ENCODE measurements at regions not wholly inside any gene's neighbourhood (a gene's known extent, or its start where the extent isn't known, plus 50 kb on each side); places are given as distances from the start of the nearest gene placed in this dataset.

DNA sequence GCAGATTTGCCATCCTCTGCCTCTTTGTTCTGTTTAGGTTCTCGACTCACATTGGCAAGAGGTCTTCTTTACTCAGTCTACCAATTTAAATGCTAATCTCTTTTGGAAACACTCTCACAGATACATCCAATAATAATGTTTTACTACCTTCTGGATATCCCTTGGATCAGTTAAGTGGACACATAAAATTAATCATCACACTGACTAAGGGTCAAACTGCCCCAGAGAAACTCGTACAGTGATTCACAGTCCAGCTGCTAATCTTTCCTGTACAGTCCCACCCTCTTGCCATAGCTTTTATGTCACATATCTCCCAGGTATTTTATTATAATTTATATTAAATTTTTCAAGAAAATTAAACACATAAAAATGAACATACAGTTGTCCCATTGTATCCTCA, 360.8 kb upstream of the RGMA start:
- intact Hi-C loops (cut with DNase I; ENCODE audit: low total_unique reads) = no loop called here
- no peak for TF ChIP-seq POLR2AphosphoS5 (IDR thresholded peaks at IDR 0.05)
- TF ChIP-seq, protein P1, sequence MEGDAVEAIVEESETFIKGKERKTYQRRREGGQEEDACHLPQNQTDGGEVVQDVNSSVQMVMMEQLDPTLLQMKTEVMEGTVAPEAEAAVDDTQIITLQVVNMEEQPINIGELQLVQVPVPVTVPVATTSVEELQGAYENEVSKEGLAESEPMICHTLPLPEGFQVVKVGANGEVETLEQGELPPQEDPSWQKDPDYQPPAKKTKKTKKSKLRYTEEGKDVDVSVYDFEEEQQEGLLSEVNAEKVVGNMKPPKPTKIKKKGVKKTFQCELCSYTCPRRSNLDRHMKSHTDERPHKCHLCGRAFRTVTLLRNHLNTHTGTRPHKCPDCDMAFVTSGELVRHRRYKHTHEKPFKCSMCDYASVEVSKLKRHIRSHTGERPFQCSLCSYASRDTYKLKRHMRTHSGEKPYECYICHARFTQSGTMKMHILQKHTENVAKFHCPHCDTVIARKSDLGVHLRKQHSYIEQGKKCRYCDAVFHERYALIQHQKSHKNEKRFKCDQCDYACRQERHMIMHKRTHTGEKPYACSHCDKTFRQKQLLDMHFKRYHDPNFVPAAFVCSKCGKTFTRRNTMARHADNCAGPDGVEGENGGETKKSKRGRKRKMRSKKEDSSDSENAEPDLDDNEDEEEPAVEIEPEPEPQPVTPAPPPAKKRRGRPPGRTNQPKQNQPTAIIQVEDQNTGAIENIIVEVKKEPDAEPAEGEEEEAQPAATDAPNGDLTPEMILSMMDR (IDR thresholded peaks at IDR 0.05) = no peak
- no peak for TF ChIP-seq EP300 (IDR thresholded peaks at IDR 0.05; ENCODE audit: low read depth)
- TF ChIP-seq POLR2A (IDR thresholded peaks at IDR 0.05) = no peak
- no peak for DNase-seq
- Histone ChIP-seq H3K9me3 (no peaks in the 10 kb centered on the region), H3K27me3 (no peaks in the 10 kb centered on the region), H3K27ac (no peak overlapping the region), H3K36me3 (no peaks in the 10 kb centered on the region), H3K4me3 (no peak overlapping the region), H3K4me1 (no peaks in the 10 kb centered on the region)
- in situ Hi-C loops (cut with MboI; ENCODE audit: low pct_ligation_motif_present in 1 of 4, low pct_unique_long_range_greater_than_20kb in 1 of 4, low sequenced_read_pairs in 3 of 4) = no loop called here
- 31 to 39% methylated on average over 2 of the region's 2 CpGs for WGBS, 2 donors (ENCODE audit: low coverage in 1 of 2)

DNA sequence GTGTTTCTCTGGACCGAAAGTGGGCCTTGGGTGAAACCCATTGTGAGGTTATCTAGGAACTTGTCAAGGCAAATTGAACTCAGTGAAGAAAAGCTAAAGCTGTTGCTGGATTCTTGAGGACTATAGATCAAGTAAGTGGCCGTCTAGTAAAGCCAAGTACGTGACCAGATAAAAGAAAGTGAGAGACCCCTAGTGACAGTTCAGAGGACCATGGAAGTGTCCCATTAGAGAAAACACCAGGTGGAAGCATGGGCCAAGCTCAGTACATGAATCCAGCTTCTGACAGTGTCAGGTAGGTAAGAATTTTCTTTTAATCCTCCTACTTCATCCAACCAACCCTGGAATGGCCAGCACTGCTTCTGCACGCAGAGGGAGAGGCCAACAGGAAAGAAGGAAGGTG, 349.3 kb upstream of the RGMA start:
- no peaks in the 10 kb centered on the region for H3K4me1 ChIP-seq
- 54 to 59% methylated on average over 3 to 4 of the region's 4 CpGs for WGBS, 2 donors (ENCODE audit: low coverage in 1 of 2)
- no peaks in the 10 kb centered on the region for H3K9me3 ChIP-seq
- intact Hi-C loops (cut with DNase I; ENCODE audit: low total_unique reads) (no loop called here), in situ Hi-C loops (cut with MboI; ENCODE audit: low pct_ligation_motif_present in 1 of 4, low pct_unique_long_range_greater_than_20kb in 1 of 4, low sequenced_read_pairs in 3 of 4) (no loop called here)
- H3K27ac ChIP-seq = no peak overlapping the region
- no peak for DNase-seq
- TF ChIP-seq POLR2AphosphoS5 (IDR thresholded peaks at IDR 0.05) (no peak), EP300 (IDR thresholded peaks at IDR 0.05; ENCODE audit: low read depth) (no peak), POLR2A (IDR thresholded peaks at IDR 0.05) (no peak)
- TF ChIP-seq, protein P1 (IDR thresholded peaks at IDR 0.05) = no peak
- no peaks in the 10 kb centered on the region for H3K27me3 ChIP-seq
- H3K36me3 ChIP-seq = no peaks in the 10 kb centered on the region
- H3K4me3 ChIP-seq = no peak overlapping the region

DNA sequence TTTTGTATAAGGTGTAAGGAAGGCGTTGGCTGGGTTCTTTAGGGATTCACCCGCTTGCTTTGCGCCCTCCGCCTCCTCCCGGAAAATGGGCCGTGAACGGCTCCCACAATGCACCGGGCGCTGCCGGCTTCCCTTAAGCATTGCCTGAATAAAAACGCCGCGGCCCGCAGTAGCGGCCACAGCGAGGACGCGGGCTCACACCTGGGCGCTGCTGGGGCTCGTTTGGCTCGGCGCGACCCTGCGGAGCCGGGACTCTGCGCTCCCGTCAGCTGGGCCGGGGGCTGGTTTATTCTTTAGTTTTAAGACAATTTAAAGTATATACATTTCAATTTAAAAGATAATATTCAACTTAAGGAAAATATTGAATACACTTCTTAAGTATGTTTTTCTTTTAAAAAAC, 343.5 kb upstream of the RGMA start:
- DNase-seq = no peak
- no peaks in the 10 kb centered on the region for H3K36me3 ChIP-seq
- H3K4me1 ChIP-seq = no peaks in the 10 kb centered on the region
- 88 to 94% methylated on average over 6 to 28 of the region's 28 CpGs for WGBS, 2 donors (ENCODE audit: low coverage in 1 of 2)
- H3K27me3 ChIP-seq = no peaks in the 10 kb centered on the region
- TF ChIP-seq, protein P1 (IDR thresholded peaks at IDR 0.05) = no peak
- no peak for TF ChIP-seq POLR2A (IDR thresholded peaks at IDR 0.05)
- no peak for TF ChIP-seq EP300 (IDR thresholded peaks at IDR 0.05; ENCODE audit: low read depth)
- no peak for TF ChIP-seq POLR2AphosphoS5 (IDR thresholded peaks at IDR 0.05)
- in situ Hi-C loops (cut with MboI; ENCODE audit: low pct_ligation_motif_present in 1 of 4, low pct_unique_long_range_greater_than_20kb in 1 of 4, low sequenced_read_pairs in 3 of 4) = no loop called here
- intact Hi-C loops (cut with DNase I; ENCODE audit: low total_unique reads) = no loop called here
- no peak overlapping the region for H3K27ac ChIP-seq
- H3K4me3 ChIP-seq = no peak overlapping the region
- H3K9me3 ChIP-seq = no peaks in the 10 kb centered on the region

DNA sequence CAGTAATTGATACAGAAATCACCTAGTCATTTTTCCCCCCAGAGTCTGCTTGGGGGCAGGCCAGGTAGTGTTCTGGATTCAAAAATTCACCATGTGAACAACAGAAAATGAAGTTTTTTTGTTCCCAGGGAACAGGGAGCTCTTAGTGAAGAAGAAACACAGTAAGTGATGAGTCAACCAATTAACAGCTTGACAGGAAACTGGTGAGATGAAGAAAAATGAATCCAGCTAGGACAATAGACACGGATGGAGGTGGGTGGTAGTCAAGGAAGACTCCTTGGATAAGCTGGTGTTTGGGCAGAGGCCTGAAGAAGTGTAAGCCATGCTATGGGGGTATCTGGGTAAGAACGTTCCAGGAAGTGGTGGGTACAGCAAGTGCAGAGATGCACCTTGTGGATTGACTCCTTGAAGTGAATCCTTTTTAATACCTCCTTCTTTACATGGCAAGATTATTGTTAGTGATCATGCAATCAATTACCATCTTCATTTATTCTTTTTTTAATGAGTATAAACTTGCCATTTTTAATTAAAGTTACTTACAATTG, 339.9 kb upstream of the RGMA start:
- no peak for DNase-seq
- H3K4me1 ChIP-seq = no peaks in the 10 kb centered on the region
- no peaks in the 10 kb centered on the region for H3K36me3 ChIP-seq
- in situ Hi-C loops (cut with MboI; ENCODE audit: low pct_ligation_motif_present in 1 of 4, low pct_unique_long_range_greater_than_20kb in 1 of 4, low sequenced_read_pairs in 3 of 4) (no loop called here), intact Hi-C loops (cut with DNase I; ENCODE audit: low total_unique reads) (no loop called here)
- H3K27ac ChIP-seq = no peak overlapping the region
- TF ChIP-seq POLR2A (IDR thresholded peaks at IDR 0.05) = no peak
- TF ChIP-seq POLR2AphosphoS5 (IDR thresholded peaks at IDR 0.05) = no peak
- TF ChIP-seq, protein P1 (IDR thresholded peaks at IDR 0.05) = no peak
- TF ChIP-seq EP300 (IDR thresholded peaks at IDR 0.05; ENCODE audit: low read depth) = no peak
- no peaks in the 10 kb centered on the region for H3K9me3 ChIP-seq
- no peak overlapping the region for H3K4me3 ChIP-seq
- WGBS, 2 donors (ENCODE audit: low coverage in 1 of 2) = 56% methylated on average over 2 of the region's 2 CpGs; no CpG with 5 or more reads in 1 of the 2 donors
- H3K27me3 ChIP-seq = no peaks in the 10 kb centered on the region
